Mammary epithelial cell (primary cell): ENCODE measurements at regions not wholly inside any gene's neighbourhood (a gene's known extent, or its start where the extent isn't known, plus 50 kb on each side); places are given as distances from the start of the nearest gene placed in this dataset.

ENCODE experiments used
- EZH2 ChIP-seq: IDR thresholded peaks from 2 replicates; pipeline ENCODE4 v1.6.1; 2012; ENCODE audit warnings: low read length, inconsistent platforms, borderline replicate concordance
- TF ChIP-seq, protein P1 (sequence below), 2 donors: IDR thresholded peaks in 1 of 2; conservative IDR thresholded peaks in 1 of 2; 2 replicates each; pipeline ENCODE4 v1.5.1; 2011 to 2012; ENCODE audit warnings: inconsistent platforms in 2 of 2, low read length in 2 of 2, mild to moderate bottlenecking in 2 of 2, control low read depth in 1 of 2, low read depth in 1 of 2; ENCODE audit not compliant: insufficient read depth in 1 of 2; ENCODE audit errors: extremely low read depth in 1 of 2

DNA sequence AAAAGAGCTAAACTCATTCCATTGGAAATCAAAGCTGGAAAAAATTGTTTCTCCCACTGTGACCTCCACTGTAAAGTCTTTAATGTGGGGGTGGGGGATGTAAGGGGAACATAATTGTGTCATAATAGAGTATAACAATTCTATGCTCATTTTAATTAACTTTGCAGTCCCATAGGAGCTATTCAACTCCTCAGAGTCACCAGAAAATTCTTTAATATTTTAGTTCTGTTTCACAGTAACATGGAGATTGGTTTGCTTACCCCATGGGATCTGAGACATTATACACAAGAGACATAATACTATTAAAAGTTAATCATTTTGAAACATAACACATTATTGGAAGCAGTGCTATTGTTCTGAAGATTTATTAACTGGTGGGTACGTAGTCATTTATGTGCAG is 765.9 kb upstream of the GRM7 start:
- TF ChIP-seq, protein P1, sequence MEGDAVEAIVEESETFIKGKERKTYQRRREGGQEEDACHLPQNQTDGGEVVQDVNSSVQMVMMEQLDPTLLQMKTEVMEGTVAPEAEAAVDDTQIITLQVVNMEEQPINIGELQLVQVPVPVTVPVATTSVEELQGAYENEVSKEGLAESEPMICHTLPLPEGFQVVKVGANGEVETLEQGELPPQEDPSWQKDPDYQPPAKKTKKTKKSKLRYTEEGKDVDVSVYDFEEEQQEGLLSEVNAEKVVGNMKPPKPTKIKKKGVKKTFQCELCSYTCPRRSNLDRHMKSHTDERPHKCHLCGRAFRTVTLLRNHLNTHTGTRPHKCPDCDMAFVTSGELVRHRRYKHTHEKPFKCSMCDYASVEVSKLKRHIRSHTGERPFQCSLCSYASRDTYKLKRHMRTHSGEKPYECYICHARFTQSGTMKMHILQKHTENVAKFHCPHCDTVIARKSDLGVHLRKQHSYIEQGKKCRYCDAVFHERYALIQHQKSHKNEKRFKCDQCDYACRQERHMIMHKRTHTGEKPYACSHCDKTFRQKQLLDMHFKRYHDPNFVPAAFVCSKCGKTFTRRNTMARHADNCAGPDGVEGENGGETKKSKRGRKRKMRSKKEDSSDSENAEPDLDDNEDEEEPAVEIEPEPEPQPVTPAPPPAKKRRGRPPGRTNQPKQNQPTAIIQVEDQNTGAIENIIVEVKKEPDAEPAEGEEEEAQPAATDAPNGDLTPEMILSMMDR (conservative IDR thresholded peaks at IDR 0.05 in 1 of 2, IDR thresholded peaks at IDR 0.05 in 1 of 2; ENCODE audit: extremely low read depth in 1 of 2, insufficient read depth in 1 of 2, low read depth in 1 of 2, low read length in 2 of 2) = no peak
- no peak for TF ChIP-seq EZH2
